NCI-H2107 (cell line): ENCODE measurements at regions not wholly inside any gene's neighbourhood (a gene's known extent, or its start where the extent isn't known, plus 50 kb on each side); places are given as distances from the start of the nearest gene placed in this dataset.

Experiments
- DNase-seq: peaks from one replicate; lab custom pipeline; 2025; lab: John Stamatoyannopoulos, UW

DNA sequence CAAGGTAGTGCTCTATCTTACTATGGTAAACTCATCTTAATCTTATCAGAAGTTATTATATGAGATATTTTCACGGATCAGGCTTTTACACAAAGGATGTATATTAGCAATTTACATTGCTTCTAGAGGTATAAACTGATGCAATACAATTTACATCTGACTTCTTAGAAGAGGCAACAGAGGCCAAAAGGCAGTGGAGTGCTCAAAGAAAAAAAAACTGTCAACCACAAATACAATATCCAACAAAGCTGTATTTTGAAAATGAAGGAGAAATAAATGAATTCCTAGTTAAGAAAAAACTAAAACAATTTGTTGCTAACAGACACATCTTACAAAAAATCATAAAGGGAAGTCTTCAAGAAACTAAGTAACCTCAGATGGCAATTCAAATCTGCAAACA, 1031.5 kb upstream of the CNTNAP5 start:
- DNase-seq: no peak

GRCh38 chr2:122999258-122999657, 1025.8 kb upstream of the CNTNAP5 start:
- no peak for DNase-seq

GRCh38 chr2:122999821-123000220, 1025.3 kb upstream of the CNTNAP5 start:
- DNase-seq: no peak

GRCh38 chr2:123002660-123003248, 1022.3 kb upstream of the CNTNAP5 start:
- DNase-seq: no peak

- DNase-seq: no peak
These were observed 1009.9 kb upstream of the CNTNAP5 start for GRCh38 chr2:123015186-123015585.

GRCh38 chr2:123035541-123035940, 989.5 kb upstream of the CNTNAP5 start:
- DNase-seq: no peak

GRCh38 chr2:123036300-123036699, 988.8 kb upstream of the CNTNAP5 start:
- no peak for DNase-seq

DNA sequence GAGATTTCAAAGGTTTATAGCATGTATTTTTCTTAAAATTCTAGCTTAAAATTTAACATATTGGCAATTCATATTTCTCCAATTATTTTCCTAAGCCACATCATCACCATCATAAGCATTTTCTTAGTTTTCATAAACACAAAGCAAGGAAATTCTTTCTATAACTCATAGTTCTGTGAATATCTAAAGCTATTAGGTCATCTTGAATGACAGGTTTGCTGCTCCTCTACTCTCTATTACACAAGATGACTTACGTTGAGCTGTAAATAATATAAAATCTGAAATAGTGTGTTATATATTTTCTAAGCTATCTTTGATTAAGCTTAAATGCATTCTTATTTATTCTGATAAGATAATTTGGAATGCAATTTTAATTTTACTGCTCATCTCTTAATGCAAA, 984.6 kb upstream of the CNTNAP5 start:
- no peak for DNase-seq

DNA sequence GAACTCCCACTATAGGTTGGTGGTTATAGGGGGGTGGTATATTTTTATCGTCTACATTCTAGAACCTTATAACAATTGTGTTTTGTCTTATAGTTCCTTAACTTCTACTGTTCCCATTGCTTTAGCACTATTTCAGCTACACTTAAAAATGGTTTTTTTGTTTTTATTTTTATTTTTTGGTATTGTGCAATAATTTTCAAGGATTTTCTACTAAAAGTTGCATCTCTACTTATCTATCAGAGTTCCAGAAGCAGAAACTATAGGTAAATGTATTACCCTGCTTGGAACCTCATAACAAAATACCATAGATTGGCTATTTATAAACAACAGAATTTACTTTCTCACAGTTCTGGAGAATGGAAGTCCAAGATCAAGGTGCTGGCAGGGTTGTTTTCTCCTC, 981.6 kb upstream of the CNTNAP5 start:
- DNase-seq: no peak

DNA sequence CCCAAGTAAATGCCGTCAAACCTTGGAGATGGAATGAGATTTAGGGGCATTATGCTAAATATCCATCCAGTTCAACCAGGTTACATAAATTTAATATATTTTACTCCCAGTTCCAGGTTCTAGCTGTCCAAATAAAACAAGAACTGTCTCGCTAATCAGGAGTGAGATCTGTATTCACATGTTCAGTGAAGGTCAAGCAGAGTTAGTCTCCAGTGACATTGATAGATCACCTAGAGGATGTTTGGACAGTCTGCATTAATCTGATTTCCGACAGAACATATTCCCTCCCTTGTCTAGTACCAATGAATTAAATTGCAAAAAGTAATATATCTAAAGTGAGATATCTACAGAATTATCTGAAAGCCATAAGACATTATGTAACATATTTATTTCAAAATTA, 979.4 kb upstream of the CNTNAP5 start:
- no peak for DNase-seq

- DNase-seq: no peak
These were observed 977.9 kb upstream of the CNTNAP5 start for GRCh38 chr2:123047186-123047585.

- DNase-seq: no peak
These were observed 974.0 kb upstream of the CNTNAP5 start for GRCh38 chr2:123051136-123051535.

- no peak for DNase-seq
These were observed 963.6 kb upstream of the CNTNAP5 start for GRCh38 chr2:123061534-123061933.

DNA sequence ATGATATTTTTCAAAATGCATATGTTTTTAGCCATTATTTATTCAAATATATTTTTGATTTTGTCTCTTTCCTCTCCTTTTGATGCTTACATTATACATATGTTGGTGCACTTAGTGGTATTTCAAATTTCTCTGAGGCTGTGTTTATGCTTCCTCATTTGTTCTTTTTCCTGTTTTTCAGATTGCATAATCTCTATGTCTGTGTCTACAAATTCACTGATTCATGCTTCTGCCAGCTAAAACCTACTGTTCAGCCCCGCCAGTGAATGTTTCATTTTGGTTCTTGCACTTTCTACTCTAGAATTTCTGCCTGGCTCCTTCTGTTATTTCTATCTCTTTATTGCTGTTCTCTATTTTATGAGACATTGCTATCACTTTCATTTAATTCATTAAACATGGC, 951.7 kb upstream of the CNTNAP5 start:
- DNase-seq: no peak

DNA sequence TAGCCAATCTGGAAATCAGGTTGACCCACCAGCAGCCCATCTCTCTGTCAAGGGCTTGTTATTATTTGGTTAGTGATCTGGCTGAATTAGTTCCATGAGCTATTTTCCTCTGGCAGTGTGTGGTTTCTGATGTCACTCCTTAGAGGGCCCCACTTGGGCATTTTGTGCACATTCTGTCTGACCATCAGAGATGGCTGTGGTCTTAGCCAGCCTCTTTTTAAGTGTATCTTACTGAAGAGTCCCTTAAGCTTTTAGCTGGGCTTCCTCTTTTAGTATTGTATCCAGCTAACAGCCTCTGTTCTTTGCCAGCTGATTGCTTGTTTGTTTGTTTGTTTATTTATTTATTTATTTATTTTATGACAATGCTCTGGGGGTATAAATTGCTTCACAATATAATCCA, 951.1 kb upstream of the CNTNAP5 start:
- no peak for DNase-seq

- DNase-seq: no peak
These were observed 948.0 kb upstream of the CNTNAP5 start for GRCh38 chr2:123077101-123077500.

DNA sequence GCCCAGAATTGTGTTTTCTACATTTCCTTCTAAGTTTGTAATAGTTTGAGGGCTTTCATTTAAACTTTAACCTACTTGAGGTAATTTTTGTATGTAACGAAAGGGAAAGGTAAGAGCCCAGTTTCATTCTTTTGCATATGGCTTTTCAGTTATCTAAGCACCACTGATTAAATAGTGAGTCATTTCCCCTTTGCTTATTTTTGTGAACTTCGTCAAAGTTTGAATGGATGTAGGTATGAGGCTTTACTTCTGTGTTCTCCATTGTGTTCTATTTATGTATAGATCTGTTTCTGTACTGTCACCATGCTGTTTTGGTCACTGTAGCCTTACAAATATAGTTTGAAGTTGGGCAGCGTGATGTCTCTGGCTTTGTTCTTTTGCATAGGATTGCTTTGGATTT, 944.8 kb upstream of the CNTNAP5 start:
- DNase-seq: no peak

DNA sequence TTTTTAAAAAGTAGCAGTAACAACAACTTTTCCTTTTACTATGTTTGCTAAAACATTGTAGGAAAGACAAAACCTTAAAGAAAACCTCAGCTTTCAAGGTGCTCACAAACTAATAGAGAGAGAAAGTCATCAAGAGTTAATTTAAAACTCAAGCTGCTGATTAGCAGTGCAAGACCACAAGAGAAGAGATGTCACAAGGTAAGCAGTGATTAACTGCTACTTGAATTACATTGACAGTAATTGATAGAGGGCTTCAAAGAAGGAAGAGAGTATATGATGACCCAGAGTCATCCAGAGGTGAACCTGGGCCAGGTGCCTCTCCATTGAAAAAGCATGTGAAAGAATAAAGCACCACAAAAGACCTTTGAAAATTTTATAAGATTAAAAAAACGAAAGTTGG, 939.6 kb upstream of the CNTNAP5 start:
- no peak for DNase-seq

DNA sequence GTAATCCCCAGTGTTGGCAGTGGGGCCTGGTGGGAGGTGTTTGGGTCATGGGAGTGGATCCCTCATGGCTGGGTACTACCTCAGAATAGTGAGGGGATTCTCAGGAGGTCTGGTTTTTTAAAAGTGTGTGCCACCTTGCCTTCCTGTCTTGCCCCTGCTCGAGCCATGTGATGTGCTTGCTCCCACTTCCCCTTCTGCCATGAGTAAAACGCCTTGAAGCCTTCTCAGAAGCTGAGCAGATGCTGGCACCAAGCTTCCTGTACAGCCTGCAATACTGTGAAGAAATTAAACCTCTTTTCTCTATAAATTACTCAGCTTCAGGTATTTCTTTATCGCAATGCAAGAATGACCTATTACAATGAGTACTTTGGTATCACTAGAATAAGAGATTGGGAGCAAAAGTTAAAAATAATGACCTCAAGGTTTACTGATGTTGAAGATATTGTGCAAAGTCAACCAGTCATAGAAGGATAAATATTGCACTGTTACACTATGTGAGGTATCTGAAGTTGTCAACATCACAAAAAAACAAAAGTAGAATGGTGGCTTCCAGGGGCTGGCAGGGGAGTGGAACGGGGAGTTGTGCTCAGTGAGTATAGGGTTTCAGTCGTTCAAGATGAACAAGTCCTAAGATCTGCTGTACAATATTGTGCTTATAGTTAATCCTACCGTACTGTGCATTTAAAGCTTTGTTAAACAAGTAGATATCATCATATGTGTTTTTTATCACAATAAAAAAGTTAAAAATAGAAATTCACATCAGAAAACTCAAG, 938.3 kb upstream of the CNTNAP5 start:
- no peak for DNase-seq

DNA sequence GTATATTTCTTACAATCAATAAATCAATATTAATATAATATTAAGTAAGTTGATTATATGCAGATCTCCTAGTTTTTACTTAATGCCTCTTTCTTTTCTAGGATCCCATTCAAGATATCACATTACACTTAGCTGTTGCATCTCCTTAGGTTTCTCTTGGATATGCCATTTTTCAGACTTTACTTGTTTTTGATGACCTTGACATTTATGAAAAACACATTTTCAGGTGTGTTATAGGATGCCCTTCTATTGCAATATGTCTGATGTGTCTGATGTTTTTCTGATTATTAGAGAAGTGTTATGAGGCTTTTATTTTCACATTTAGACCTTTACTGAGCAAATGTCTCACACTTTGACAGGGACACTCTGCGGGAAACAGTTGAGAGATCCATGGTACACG, 933.6 kb upstream of the CNTNAP5 start:
- no peak for DNase-seq

GRCh38 chr2:123093199-123093598, 931.9 kb upstream of the CNTNAP5 start:
- DNase-seq: no peak

GRCh38 chr2:123095219-123095835, 929.8 kb upstream of the CNTNAP5 start:
- no peak for DNase-seq

- DNase-seq: no peak
These were observed 926.5 kb upstream of the CNTNAP5 start for GRCh38 chr2:123098619-123099018.

GRCh38 chr2:123101434-123101833, 923.7 kb upstream of the CNTNAP5 start:
- DNase-seq: no peak
